MG63 (cell line): ENCODE measurements at regions not wholly inside any gene's neighbourhood (a gene's known extent, or its start where the extent isn't known, plus 50 kb on each side); places are given as distances from the start of the nearest gene placed in this dataset.
A peak's percentile ranks its signal among the peaks of the same experiment; 100 is the strongest.

ENCODE experiments used
- DNase-seq: peaks from one replicate; pipeline ENCODE4 v3.0.0-alpha.2; 2020
- H3K27me3 ChIP-seq: fragments of 250-450 bp; sonication (Bioruptor Pico); 2 replicates; pipeline ENCODE4 v1.5.1; 2020; ENCODE audit warnings: mild to moderate bottlenecking, moderate library complexity
- H3K36me3 ChIP-seq: fragments of 250-450 bp; sonication (Bioruptor Pico); 2 replicates; pipeline ENCODE4 v1.5.1; 2020; ENCODE audit warnings: mild to moderate bottlenecking, moderate library complexity
- H3K4me3 ChIP-seq: fragments of 250-450 bp; sonication (Bioruptor Pico); 2 replicates; pipeline ENCODE4 v1.5.1; 2020; ENCODE audit warnings: mild to moderate bottlenecking, moderate library complexity
- H3K9me3 ChIP-seq: fragments of 250-450 bp; sonication (Bioruptor Pico); 2 replicates; pipeline ENCODE4 v1.5.1; 2020; ENCODE audit warnings: mild to moderate bottlenecking, moderate library complexity

DNA sequence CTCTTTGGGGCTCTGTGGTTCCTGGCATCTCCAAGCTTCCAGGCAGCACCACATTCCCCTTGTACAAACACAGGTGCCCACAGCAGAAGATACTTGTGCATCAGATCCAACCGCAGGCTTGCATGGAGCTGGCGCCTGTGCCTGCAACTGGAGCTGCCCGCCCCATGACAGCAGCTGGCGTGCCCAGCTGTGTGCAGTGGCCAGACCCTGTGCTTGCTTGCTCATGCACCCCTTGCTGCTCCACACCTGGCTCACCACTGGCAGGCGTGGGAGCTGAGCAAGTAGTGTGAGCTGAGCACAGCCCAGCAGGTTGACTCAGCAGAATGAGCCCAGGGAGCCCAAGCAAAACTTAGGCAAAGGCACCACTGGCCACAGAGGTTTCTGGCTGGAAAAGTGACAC lies 84.4 kb upstream of the STARD4 start:
- Histone ChIP-seq H3K27me3 (no peaks in the 10 kb centered on the region), H3K4me3 (no peak overlapping the region), H3K9me3 (peaks cover 4% of the 10 kb centered on the region; the same call in 1 of the 2 replicates), H3K36me3 (no peaks in the 10 kb centered on the region)
- DNase-seq: no peak

DNA sequence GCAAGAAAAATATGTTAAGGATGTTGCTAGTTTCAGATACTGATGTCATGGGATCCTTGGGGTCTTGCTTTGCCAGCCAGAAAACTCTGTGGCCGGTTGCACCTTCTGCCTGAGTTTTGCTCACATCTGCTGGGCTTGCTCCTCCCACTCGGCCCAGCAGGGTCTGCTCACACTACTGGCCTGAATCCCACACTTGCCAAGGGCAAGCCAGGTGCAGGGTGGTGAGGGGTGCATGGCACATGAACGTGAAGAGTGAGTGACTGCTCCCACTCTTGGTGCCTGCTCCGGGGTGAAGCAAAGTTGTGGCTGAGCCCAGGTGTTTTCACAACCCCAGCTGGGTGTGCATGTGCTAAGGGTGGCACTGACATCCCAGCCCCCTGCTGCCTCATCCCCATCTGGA lies 83.1 kb upstream of the STARD4 start:
- no peak overlapping the region for H3K4me3 ChIP-seq
- no peak for DNase-seq
- H3K36me3 ChIP-seq: no peaks in the 10 kb centered on the region
- H3K9me3 ChIP-seq: peaks cover 4% of the 10 kb centered on the region; the same call in 1 of the 2 replicates
- no peaks in the 10 kb centered on the region for H3K27me3 ChIP-seq

GRCh38 chr5:111589316-111589715 lies 77.0 kb upstream of the STARD4 start:
- no peak for DNase-seq
- Histone ChIP-seq H3K36me3 (no peaks in the 10 kb centered on the region), H3K27me3 (no peaks in the 10 kb centered on the region), H3K4me3 (no peak overlapping the region), H3K9me3 (no peaks in the 10 kb centered on the region)

DNA sequence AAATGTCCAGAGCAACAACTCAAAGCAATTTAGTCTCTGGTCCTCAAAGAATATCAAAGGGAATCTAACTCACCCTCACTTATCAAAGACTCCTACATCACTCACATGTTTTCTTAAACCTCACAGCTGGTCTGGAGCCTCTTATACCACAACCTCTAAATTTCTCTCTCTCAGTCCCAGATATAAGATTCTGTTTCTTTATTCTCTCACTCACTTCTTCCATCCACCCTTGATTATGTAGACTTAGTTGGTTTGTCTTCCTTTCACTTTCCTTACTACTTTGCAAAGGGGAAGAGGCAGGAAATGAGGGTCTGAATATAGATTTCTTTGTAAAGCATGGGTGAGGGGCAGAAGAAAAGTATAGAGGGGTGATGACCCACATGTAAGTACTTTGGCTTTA lies 75.4 kb upstream of the STARD4 start:
- Histone ChIP-seq H3K9me3 (no peaks in the 10 kb centered on the region), H3K36me3 (no peaks in the 10 kb centered on the region), H3K27me3 (no peaks in the 10 kb centered on the region), H3K4me3 (no peak overlapping the region)
- DNase-seq: no peak

GRCh38 chr5:111585946-111586345 lies 73.6 kb upstream of the STARD4 start:
- DNase-seq: no peak
- no peaks in the 10 kb centered on the region for H3K9me3 ChIP-seq
- H3K4me3 ChIP-seq: no peak overlapping the region
- H3K36me3 ChIP-seq: no peaks in the 10 kb centered on the region
- H3K27me3 ChIP-seq: no peaks in the 10 kb centered on the region

GRCh38 chr5:111585291-111585690 lies 73.0 kb upstream of the STARD4 start:
- no peaks in the 10 kb centered on the region for H3K27me3 ChIP-seq
- no peak for DNase-seq
- H3K9me3 ChIP-seq: no peaks in the 10 kb centered on the region
- no peaks in the 10 kb centered on the region for H3K36me3 ChIP-seq
- no peak overlapping the region for H3K4me3 ChIP-seq

GRCh38 chr5:111584651-111585050 lies 72.3 kb upstream of the STARD4 start:
- Histone ChIP-seq H3K36me3 (no peaks in the 10 kb centered on the region), H3K9me3 (no peaks in the 10 kb centered on the region), H3K4me3 (no peak overlapping the region), H3K27me3 (no peaks in the 10 kb centered on the region)
- DNase-seq: peak; percentile 72

GRCh38 chr5:111583758-111584203 lies 71.4 kb upstream of the STARD4 start:
- Histone ChIP-seq H3K36me3 (no peaks in the 10 kb centered on the region), H3K27me3 (no peaks in the 10 kb centered on the region), H3K9me3 (no peaks in the 10 kb centered on the region), H3K4me3 (no peak overlapping the region)
- peak; percentile 52 for DNase-seq

GRCh38 chr5:111582993-111583601 lies 70.8 kb upstream of the STARD4 start:
- no peak for DNase-seq
- Histone ChIP-seq H3K27me3 (no peaks in the 10 kb centered on the region), H3K4me3 (no peak overlapping the region), H3K36me3 (no peaks in the 10 kb centered on the region), H3K9me3 (no peaks in the 10 kb centered on the region)

GRCh38 chr5:111582451-111582850 lies 70.1 kb upstream of the STARD4 start:
- no peak for DNase-seq
- no peaks in the 10 kb centered on the region for H3K36me3 ChIP-seq

GRCh38 chr5:111580956-111581355 lies 68.6 kb upstream of the STARD4 start:
- Histone ChIP-seq H3K4me3 (no peak overlapping the region), H3K27me3 (no peaks in the 10 kb centered on the region), H3K36me3 (no peaks in the 10 kb centered on the region), H3K9me3 (0 out of 2 replicates have a peak, but pooled peaks cover 2% of the 10 kb centered on the region)
- no peak for DNase-seq

More at GRCh38 chr5:111582451-111582850, 70.1 kb upstream of the STARD4 start:
- 0 out of 2 replicates have a peak, but pooled peaks cover 2% of the 10 kb centered on the region for H3K9me3 ChIP-seq
- no peaks in the 10 kb centered on the region for H3K27me3 ChIP-seq
- H3K4me3 ChIP-seq: no peak overlapping the region

DNA sequence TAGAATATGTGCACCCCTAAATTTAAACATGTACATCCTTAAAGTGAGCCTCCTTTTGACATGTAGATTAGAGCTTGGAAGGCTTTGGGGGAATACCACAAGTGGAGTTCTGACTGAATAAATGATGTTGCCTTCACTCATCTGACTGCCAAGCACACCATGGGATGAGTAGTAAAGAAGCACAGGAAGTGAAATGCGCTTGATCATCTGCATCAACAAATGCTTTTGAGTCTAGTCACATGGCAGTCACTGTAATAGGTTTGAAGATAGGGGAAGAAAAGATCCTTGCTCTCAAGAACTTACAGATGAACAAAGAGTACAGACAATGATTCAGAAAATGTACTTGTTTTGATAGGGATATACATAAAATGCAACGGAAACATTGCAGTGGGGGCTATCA lies 62.0 kb upstream of the STARD4 start:
- no peaks in the 10 kb centered on the region for H3K27me3 ChIP-seq
- H3K36me3 ChIP-seq: no peaks in the 10 kb centered on the region
- H3K9me3 ChIP-seq: peaks cover 12% of the 10 kb centered on the region; the same call in 1 of the 2 replicates
- H3K4me3 ChIP-seq: no peak overlapping the region
- no peak for DNase-seq

DNA sequence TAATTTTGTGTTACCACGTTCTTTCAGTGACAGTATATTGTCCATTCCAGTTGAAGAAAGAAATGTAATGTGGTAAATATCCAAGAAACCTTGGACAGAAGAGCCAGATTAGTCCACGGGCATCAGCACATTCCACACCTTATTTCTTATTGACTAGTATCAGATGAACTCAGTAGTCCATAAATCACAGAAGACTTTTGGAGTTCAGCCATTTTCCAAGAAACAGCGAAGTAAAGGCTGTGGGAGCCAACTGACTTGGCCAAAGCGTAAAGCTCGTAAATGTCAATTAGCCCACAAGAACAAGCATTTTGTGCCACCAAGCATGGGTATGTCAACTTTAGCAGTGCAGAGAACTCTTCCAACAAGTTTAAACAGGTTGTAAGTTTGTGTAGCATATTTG lies 60.2 kb upstream of the STARD4 start:
- Histone ChIP-seq H3K4me3 (no peak overlapping the region), H3K36me3 (no peaks in the 10 kb centered on the region), H3K9me3 (peaks cover 10% of the 10 kb centered on the region; the same call in 1 of the 2 replicates), H3K27me3 (no peaks in the 10 kb centered on the region)
- no peak for DNase-seq

- no peak for DNase-seq
Measured at GRCh38 chr5:111563031-111563822, 50.9 kb upstream of the STARD4 start.

GRCh38 chr5:111562561-111562960 lies 50.2 kb upstream of the STARD4 start:
- Histone ChIP-seq H3K4me3 (no peak overlapping the region), H3K36me3 (no peaks in the 10 kb centered on the region), H3K9me3 (peaks cover 7% of the 10 kb centered on the region), H3K27me3 (no peaks in the 10 kb centered on the region)
- no peak for DNase-seq

More at GRCh38 chr5:111563031-111563822, 50.9 kb upstream of the STARD4 start:
- H3K36me3 ChIP-seq: no peaks in the 10 kb centered on the region
- H3K4me3 ChIP-seq: no peak overlapping the region
- H3K9me3 ChIP-seq: peaks cover 7% of the 10 kb centered on the region
- H3K27me3 ChIP-seq: no peaks in the 10 kb centered on the region
